Activated CD4-positive, alpha-beta memory T cell treated with anti-CD3 and anti-CD28 coated beads for 36 hours (primary cell): ENCODE measurements at regions not wholly inside any gene's neighbourhood (a gene's known extent, or its start where the extent isn't known, plus 50 kb on each side); places are given as distances from the start of the nearest gene placed in this dataset.

Experiments
- CTCF ChIA-PET: fragments of 350-600 bp; sonication (Branson Sonifier 250); formaldehyde crosslinking; loops from one replicate; lab custom pipeline; 2021; ENCODE audit warnings: antibody characterized with exemption, inconsistent platforms; lab: Charles Lee
- POLR2A ChIA-PET: fragments of 350-600 bp; sonication (Branson Sonifier 250); formaldehyde crosslinking; loops from one replicate; lab custom pipeline; 2021; ENCODE audit warnings: antibody characterized with exemption; lab: Charles Lee
- DNase-seq: peaks from one replicate; pipeline ENCODE4 v3.0.0-alpha.2; 2020
- H3K27ac Mint-ChIP-seq: one replicate; pipeline ENCODE4 v1.8.0; 2021; ENCODE audit warnings: mixed read lengths
- H3K27me3 Mint-ChIP-seq: one replicate; pipeline ENCODE4 v1.8.0; 2021; ENCODE audit warnings: mixed read lengths
- H3K36me3 Mint-ChIP-seq: one replicate; pipeline ENCODE4 v1.8.0; 2021; ENCODE audit warnings: mixed read lengths
- H3K4me1 Mint-ChIP-seq: one replicate; pipeline ENCODE4 v1.8.0; 2021; ENCODE audit warnings: low read depth, mixed read lengths
- H3K4me3 Mint-ChIP-seq: one replicate; pipeline ENCODE4 v1.8.0; 2021; ENCODE audit warnings: mild to moderate bottlenecking, mixed read lengths
- H3K9me3 Mint-ChIP-seq: one replicate; pipeline ENCODE4 v1.8.0; 2021; ENCODE audit warnings: mixed read lengths
- intact Hi-C: fragments of 100-400 bp; cut with micrococcal nuclease; formaldehyde crosslinking; loops from one replicate; pipeline ENCODE4 v1.15.1; 2023

GRCh38 chr2:52934920-52935640, 832.5 kb upstream of the CHAC2 start:
- intact Hi-C loops = no loop called here
- Mint-ChIP-seq H3K9me3 (peaks cover 10% of the 10 kb centered on the region), H3K4me1 (no peaks in the 10 kb centered on the region), H3K27me3 (no peaks in the 10 kb centered on the region), H3K27ac (no peak overlapping the region), H3K36me3 (no peaks in the 10 kb centered on the region), H3K4me3 (no peak overlapping the region)
- CTCF ChIA-PET = no interaction called here
- POLR2A ChIA-PET = no interaction called here
- no peak for DNase-seq

GRCh38 chr2:52934323-52934898, 833.2 kb upstream of the CHAC2 start:
- ChIA-PET POLR2A (no interaction called here), CTCF (no interaction called here)
- intact Hi-C loops = no loop called here
- H3K4me1 Mint-ChIP-seq = no peaks in the 10 kb centered on the region
- H3K27me3 Mint-ChIP-seq = no peaks in the 10 kb centered on the region
- H3K27ac Mint-ChIP-seq = no peak overlapping the region
- no peak overlapping the region for H3K4me3 Mint-ChIP-seq
- peaks cover 15% of the 10 kb centered on the region for H3K9me3 Mint-ChIP-seq
- H3K36me3 Mint-ChIP-seq = no peaks in the 10 kb centered on the region
- DNase-seq = no peak

GRCh38 chr2:52933878-52934277, 833.7 kb upstream of the CHAC2 start:
- no peaks in the 10 kb centered on the region for H3K36me3 Mint-ChIP-seq
- no peak for DNase-seq
- H3K4me3 Mint-ChIP-seq = no peak overlapping the region
- H3K27ac Mint-ChIP-seq = no peak overlapping the region
- ChIA-PET POLR2A (no interaction called here), CTCF (no interaction called here)
- H3K27me3 Mint-ChIP-seq = no peaks in the 10 kb centered on the region
- peaks cover 19% of the 10 kb centered on the region for H3K9me3 Mint-ChIP-seq
- H3K4me1 Mint-ChIP-seq = no peaks in the 10 kb centered on the region
- intact Hi-C loops = no loop called here

DNA sequence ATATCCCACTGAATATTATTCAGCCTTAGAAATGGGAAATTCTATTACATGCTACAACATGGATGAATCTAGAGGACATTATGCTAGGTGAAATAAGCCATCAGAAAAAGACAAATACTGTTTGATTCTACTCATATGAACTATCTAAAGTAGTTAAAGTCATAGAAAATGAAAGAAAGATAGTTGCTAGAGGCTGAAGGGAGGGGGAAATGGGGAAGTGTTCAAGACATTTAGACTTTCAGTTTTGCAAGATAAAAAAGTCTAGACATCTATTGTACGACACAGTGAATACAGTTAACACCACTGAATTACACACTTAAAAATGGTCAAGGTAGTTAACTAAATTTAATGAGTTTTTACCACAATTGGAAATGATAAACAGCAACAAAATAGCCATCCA, 835.9 kb upstream of the CHAC2 start:
- H3K27ac Mint-ChIP-seq = no peak overlapping the region
- intact Hi-C loops = no loop called here
- no peaks in the 10 kb centered on the region for H3K4me1 Mint-ChIP-seq
- POLR2A ChIA-PET = no interaction called here
- peaks cover 19% of the 10 kb centered on the region for H3K9me3 Mint-ChIP-seq
- no peaks in the 10 kb centered on the region for H3K27me3 Mint-ChIP-seq
- DNase-seq = no peak
- no peaks in the 10 kb centered on the region for H3K36me3 Mint-ChIP-seq
- CTCF ChIA-PET = no interaction called here
- no peak overlapping the region for H3K4me3 Mint-ChIP-seq

- Mint-ChIP-seq H3K4me1 (no peaks in the 10 kb centered on the region), H3K4me3 (no peak overlapping the region), H3K27me3 (no peaks in the 10 kb centered on the region), H3K9me3 (peaks cover 24% of the 10 kb centered on the region), H3K27ac (no peak overlapping the region), H3K36me3 (no peaks in the 10 kb centered on the region)
- intact Hi-C loops = no loop called here
- DNase-seq = no peak
- POLR2A ChIA-PET = no interaction called here
- CTCF ChIA-PET = interaction anchor here (0.6 kb wide), 1 partner anchor 940 kb away, joined by 3 read pairs; no protein-coding TSS in a partner anchor
These were observed 838.2 kb upstream of the CHAC2 start for GRCh38 chr2:52929412-52929811.

DNA sequence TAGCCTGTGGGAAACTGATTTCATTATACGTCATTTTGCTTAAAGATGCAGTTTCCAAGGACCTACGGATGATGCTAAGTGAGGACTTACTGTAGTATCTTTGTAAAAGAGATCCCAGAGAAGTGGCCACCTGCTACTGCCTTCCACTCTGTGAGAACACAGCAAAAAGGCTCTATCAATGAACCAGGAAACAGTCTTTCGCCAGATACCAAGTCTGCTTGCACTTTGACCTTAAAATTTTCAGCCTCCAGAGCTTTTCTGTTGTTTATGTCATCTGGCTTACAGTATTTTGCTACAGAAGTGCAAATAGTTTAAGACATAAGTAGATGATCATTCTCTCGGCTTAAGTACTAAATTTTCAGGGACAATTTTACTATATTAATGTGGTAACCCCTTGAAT, 847.9 kb upstream of the CHAC2 start:
- POLR2A ChIA-PET = no interaction called here
- Mint-ChIP-seq H3K27me3 (no peaks in the 10 kb centered on the region), H3K36me3 (no peaks in the 10 kb centered on the region), H3K27ac (no peak overlapping the region), H3K4me1 (no peaks in the 10 kb centered on the region), H3K9me3 (peaks cover 2% of the 10 kb centered on the region), H3K4me3 (no peak overlapping the region)
- CTCF ChIA-PET = no interaction called here
- no peak for DNase-seq
- intact Hi-C loops = no loop called here

- intact Hi-C loops = no loop called here
- CTCF ChIA-PET = no interaction called here
- Mint-ChIP-seq H3K4me3 (no peak overlapping the region), H3K27me3 (no peaks in the 10 kb centered on the region), H3K27ac (no peak overlapping the region), H3K36me3 (no peaks in the 10 kb centered on the region), H3K9me3 (no peaks in the 10 kb centered on the region), H3K4me1 (no peaks in the 10 kb centered on the region)
- POLR2A ChIA-PET = no interaction called here
- no peak for DNase-seq
These were observed 849.1 kb upstream of the CHAC2 start for GRCh38 chr2:52918551-52918950.

DNA sequence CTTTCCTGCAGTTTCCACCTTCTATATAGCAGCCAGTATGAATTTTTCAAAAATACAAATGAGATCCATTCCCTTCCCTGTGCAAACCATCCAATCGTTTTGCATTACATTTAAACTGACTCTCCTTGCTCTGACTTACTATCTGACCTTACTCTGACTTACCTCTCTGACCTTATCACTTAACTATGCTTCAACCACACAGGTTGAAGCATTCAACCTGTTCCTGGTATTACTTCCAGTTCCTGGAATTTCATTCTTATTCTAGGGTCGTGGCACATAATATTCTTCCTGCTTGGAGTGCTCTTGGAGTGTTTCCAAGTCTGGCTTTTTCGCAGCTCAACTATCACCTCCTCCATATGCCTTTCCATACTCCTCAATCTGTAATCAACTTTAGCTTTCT, 850.6 kb upstream of the CHAC2 start:
- ChIA-PET POLR2A (no interaction called here), CTCF (no interaction called here)
- Mint-ChIP-seq H3K4me1 (no peaks in the 10 kb centered on the region), H3K4me3 (no peak overlapping the region), H3K36me3 (no peaks in the 10 kb centered on the region), H3K9me3 (no peaks in the 10 kb centered on the region), H3K27ac (no peak overlapping the region), H3K27me3 (no peaks in the 10 kb centered on the region)
- DNase-seq = no peak
- intact Hi-C loops = no loop called here

- H3K9me3 Mint-ChIP-seq = peaks cover 37% of the 10 kb centered on the region
- H3K27ac Mint-ChIP-seq = no peak overlapping the region
- no peaks in the 10 kb centered on the region for H3K36me3 Mint-ChIP-seq
- no peaks in the 10 kb centered on the region for H3K4me1 Mint-ChIP-seq
- no peaks in the 10 kb centered on the region for H3K27me3 Mint-ChIP-seq
- ChIA-PET CTCF (interaction anchor here (0.6 kb wide), 1 partner anchor 53 kb away, joined by 3 read pairs; no protein-coding TSS in a partner anchor), POLR2A (interaction anchor here (0.6 kb wide), 1 partner anchor 317 kb away, joined by 3 read pairs; no protein-coding TSS in a partner anchor)
- H3K4me3 Mint-ChIP-seq = no peak overlapping the region
- no peak for DNase-seq
- intact Hi-C loops = no loop called here
These were observed 863.2 kb upstream of the CHAC2 start for GRCh38 chr2:52904355-52904891.

DNA sequence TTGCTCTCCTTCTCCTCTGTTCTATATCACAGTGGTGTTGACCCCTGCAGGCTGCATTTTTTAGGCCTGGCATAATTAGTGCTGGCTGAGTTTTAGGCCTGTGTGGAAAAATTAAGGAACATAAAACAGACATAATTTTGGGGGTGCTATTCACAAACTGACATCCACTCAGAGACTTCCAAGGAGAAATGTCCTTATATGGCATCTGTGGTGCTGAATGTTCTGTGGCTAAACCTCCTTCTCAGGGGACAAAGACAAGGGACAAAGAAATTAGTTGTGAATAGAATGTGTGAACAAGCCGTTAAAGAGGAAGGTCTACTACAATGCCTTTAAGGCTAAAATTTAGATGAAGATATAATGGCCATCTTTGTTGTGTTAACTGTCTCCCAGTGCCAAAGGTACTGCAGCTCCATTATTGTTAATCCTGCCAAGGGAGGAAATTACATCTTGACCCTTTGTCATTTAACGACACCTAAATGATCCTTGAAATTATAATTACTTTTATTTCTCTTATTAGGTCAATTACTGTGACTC, 870.0 kb upstream of the CHAC2 start:
- DNase-seq = no peak
- Mint-ChIP-seq H3K9me3 (peaks cover 52% of the 10 kb centered on the region), H3K4me3 (no peak overlapping the region), H3K4me1 (no peaks in the 10 kb centered on the region), H3K27me3 (no peaks in the 10 kb centered on the region), H3K27ac (no peak overlapping the region), H3K36me3 (no peaks in the 10 kb centered on the region)
- POLR2A ChIA-PET = no interaction called here
- CTCF ChIA-PET = no interaction called here
- intact Hi-C loops = no loop called here

DNA sequence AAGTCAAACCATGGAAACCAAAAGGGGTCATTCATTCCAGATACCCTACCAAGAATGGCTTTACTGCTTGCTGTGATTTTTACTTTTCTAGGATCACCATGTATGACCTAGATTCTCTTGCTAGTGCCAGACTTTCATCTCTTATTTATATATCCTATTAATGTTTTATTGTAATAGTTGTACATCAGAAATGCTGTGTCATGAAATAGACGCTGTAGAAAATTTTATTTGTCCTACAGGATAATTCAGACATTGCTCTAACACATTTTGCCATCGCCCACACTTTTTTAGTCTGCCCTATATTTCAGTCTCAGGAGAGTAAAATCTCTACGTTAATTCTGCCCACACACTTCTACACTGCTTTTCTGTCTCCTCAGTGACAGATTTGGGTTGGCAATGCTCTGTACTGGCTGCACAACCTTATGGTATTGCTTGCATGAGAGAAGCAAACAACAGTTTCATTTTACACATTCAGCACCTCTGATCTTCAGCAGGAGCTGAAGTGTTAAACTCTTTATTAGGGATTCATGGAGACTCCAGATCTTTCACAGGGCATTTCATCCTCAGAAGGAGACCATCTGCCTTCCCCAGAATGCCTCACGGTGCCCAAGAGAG, 871.8 kb upstream of the CHAC2 start:
- POLR2A ChIA-PET = no interaction called here
- Mint-ChIP-seq H3K27me3 (no peaks in the 10 kb centered on the region), H3K36me3 (no peaks in the 10 kb centered on the region), H3K4me1 (no peaks in the 10 kb centered on the region), H3K9me3 (peaks cover 47% of the 10 kb centered on the region), H3K27ac (no peak overlapping the region), H3K4me3 (no peak overlapping the region)
- intact Hi-C loops = no loop called here
- CTCF ChIA-PET = no interaction called here
- DNase-seq = no peak

GRCh38 chr2:52886556-52886955, 881.0 kb upstream of the CHAC2 start:
- CTCF ChIA-PET = no interaction called here

More at GRCh38 chr2:52886556-52886955, 881.0 kb upstream of the CHAC2 start:
- H3K27ac Mint-ChIP-seq = no peak overlapping the region
- peaks cover 7% of the 10 kb centered on the region for H3K9me3 Mint-ChIP-seq
- H3K36me3 Mint-ChIP-seq = no peaks in the 10 kb centered on the region
- no peak for DNase-seq
- no peaks in the 10 kb centered on the region for H3K27me3 Mint-ChIP-seq
- intact Hi-C loops = no loop called here
- no peak overlapping the region for H3K4me3 Mint-ChIP-seq
- H3K4me1 Mint-ChIP-seq = no peaks in the 10 kb centered on the region
- POLR2A ChIA-PET = no interaction called here
